IPS DF 6.9 (cell line): ENCODE measurements at regions not wholly inside any gene's neighbourhood (a gene's known extent, or its start where the extent isn't known, plus 50 kb on each side); places are given as distances from the start of the nearest gene placed in this dataset.

ENCODE experiments used
- DNase-seq: peaks from one replicate; pipeline ENCODE4 v3.0.0-alpha.2; 2013; ENCODE audit warnings: low read depth, low spot score
- H3K27ac ChIP-seq: one replicate; pipeline ENCODE4 v1.5.1; 2013; ENCODE audit warnings: low read length, control low read depth
- H3K27me3 ChIP-seq: 2 replicates; pipeline ENCODE4 v1.6.1; 2013; ENCODE audit warnings: mild to moderate bottlenecking, low read length; ENCODE audit not compliant: control insufficient read depth, insufficient read depth
- H3K36me3 ChIP-seq: 2 replicates; pipeline ENCODE4 v1.6.1; 2013; ENCODE audit warnings: low read length; ENCODE audit not compliant: control insufficient read depth, insufficient read depth
- H3K4me1 ChIP-seq: 2 replicates; pipeline ENCODE4 v1.6.1; 2013; ENCODE audit warnings: low read length; ENCODE audit not compliant: control insufficient read depth, insufficient read depth
- H3K4me3 ChIP-seq: 2 replicates; pipeline ENCODE4 v1.5.1; 2013; ENCODE audit warnings: mild to moderate bottlenecking, low read length
- H3K9me3 ChIP-seq: 2 replicates; pipeline ENCODE4 v1.6.1; 2013; ENCODE audit warnings: low read length, inconsistent platforms; ENCODE audit not compliant: control insufficient read depth, insufficient read depth
- WGBS: extraction: QIAGEN DNeasy Blood & Tissue Kit; methylation state at CpG from one replicate; pipeline ENCODE4 v1.1.7; 2013; ENCODE audit warnings: mixed read lengths, missing lambda C conversion rate; ENCODE audit not compliant: insufficient read length, insufficient coverage; 5-methylcytosine and 5-hydroxymethylcytosine counted together

- H3K27me3 ChIP-seq, result no peaks in the 10 kb centered on the region
- no peaks in the 10 kb centered on the region for H3K9me3 ChIP-seq
- H3K4me3 ChIP-seq, result no peak overlapping the region
- H3K4me1 ChIP-seq, result no peaks in the 10 kb centered on the region
- no CpG with 5 or more reads among the region's 6 CpGs for WGBS
- no peak overlapping the region for H3K27ac ChIP-seq
- H3K36me3 ChIP-seq, result no peaks in the 10 kb centered on the region
- no peak for DNase-seq
Observed at GRCh38 chr12:27179400-27180214, 64.5 kb upstream of the STK38L start.

GRCh38 chr12:27180906-27181505, 63.1 kb upstream of the STK38L start:
- H3K4me3 ChIP-seq, result no peak overlapping the region
- H3K27ac ChIP-seq, result no peak overlapping the region
- no peaks in the 10 kb centered on the region for H3K4me1 ChIP-seq
- H3K9me3 ChIP-seq, result no peaks in the 10 kb centered on the region
- no peaks in the 10 kb centered on the region for H3K36me3 ChIP-seq
- H3K27me3 ChIP-seq, result no peaks in the 10 kb centered on the region
- no CpG with 5 or more reads among the region's 3 CpGs for WGBS
- DNase-seq, result no peak

DNA sequence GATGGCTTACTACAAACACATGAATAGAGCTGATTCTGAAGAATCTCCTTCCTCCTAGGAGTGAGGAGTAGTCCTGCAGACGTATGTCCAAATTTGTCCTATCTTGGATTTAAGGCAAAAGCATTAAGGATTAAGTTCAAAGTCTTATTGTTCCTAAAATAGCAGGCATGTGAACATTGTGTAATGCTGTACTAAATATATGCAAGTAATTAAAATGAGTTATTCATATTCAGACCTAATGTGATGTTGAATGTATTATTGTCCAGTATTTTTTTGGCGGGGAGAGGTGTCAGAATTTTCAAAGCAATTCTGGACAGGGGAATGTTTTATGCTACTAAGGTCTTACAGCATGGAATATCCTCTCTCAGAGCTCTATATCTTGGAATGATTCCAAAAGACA, 60.7 kb upstream of the STK38L start:
- WGBS, result no CpG with 5 or more reads among the region's 2 CpGs
- Histone ChIP-seq H3K4me1 (no peaks in the 10 kb centered on the region), H3K4me3 (no peak overlapping the region), H3K27ac (no peak overlapping the region), H3K36me3 (no peaks in the 10 kb centered on the region), H3K27me3 (no peaks in the 10 kb centered on the region), H3K9me3 (no peaks in the 10 kb centered on the region)
- no peak for DNase-seq

- Histone ChIP-seq H3K27ac (no peak overlapping the region), H3K27me3 (no peaks in the 10 kb centered on the region), H3K4me3 (no peak overlapping the region), H3K36me3 (no peaks in the 10 kb centered on the region), H3K4me1 (no peaks in the 10 kb centered on the region), H3K9me3 (no peaks in the 10 kb centered on the region)
- WGBS, result no CpG with 5 or more reads among the region's 4 CpGs
- no peak for DNase-seq
Observed at GRCh38 chr12:27185234-27186021, 58.7 kb upstream of the STK38L start.

DNA sequence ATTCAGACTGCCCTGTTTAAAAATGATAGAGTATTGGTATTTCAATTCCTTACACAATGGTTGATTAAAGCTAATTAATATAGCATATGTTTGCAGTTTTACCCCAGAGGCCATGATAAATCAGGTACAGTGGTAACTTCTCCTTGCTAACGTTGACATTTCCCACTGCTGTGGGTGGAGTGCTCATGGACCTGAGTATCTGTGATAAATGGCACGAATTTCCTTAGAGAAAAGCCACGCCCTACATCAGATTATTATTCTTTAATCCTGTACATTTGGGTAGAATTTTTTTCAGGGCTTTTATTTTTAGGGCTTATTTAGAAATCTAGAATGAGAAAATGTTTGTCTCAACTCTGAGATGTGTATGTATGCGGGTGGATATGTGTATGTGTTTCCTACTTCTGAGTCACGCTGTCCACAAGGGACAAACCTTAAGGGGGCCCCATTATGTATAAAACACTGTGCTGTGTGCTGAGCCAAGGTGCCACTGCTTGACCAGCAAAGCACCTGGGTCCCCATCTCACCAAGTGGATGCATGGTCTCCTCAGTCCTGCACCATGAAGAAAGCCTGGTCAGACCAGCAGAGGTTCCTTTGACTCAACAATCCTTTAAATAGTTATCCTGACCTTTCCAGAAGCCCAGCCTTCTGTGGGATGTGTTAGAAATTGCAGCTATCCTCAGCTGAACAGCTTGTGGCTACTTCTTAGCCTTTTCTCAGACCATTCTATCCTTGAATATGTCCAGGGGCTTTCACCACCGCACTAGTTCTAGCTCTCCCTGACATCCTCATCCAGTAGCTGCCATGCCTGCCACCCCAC, 57.9 kb upstream of the STK38L start:
- Histone ChIP-seq H3K27ac (no peak overlapping the region), H3K4me1 (no peaks in the 10 kb centered on the region), H3K27me3 (no peaks in the 10 kb centered on the region)

DNA sequence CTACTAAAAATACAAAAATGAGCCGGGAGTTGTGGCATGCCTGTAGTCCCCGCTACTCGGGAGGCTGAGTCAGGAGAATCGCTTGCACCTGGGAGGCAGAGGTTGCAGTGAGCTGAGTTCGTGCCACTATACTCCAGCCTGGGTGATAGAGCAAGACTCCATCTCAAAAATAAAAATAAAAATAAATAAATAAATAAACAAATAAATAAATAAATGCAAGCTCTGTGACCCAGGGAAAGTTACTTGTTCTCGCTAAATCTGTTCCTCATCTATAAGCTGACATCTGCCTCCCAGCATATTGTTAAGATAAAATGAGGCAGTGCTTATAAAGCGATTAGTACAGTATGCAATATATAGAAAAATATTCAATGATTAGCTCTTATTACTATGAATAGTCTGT, 56.4 kb upstream of the STK38L start:
- Histone ChIP-seq H3K9me3 (no peaks in the 10 kb centered on the region), H3K27ac (no peak overlapping the region), H3K36me3 (no peaks in the 10 kb centered on the region), H3K4me3 (no peak overlapping the region), H3K4me1 (no peaks in the 10 kb centered on the region), H3K27me3 (no peaks in the 10 kb centered on the region)
- DNase-seq, result no peak
- WGBS, result no CpG with 5 or more reads among the region's 7 CpGs

More for the DNA sequence above, 57.9 kb upstream of the STK38L start:
- H3K9me3 ChIP-seq, result no peaks in the 10 kb centered on the region
- no peaks in the 10 kb centered on the region for H3K36me3 ChIP-seq
- no peak overlapping the region for H3K4me3 ChIP-seq
- no peak for DNase-seq
- WGBS, result no CpG with 5 or more reads among the region's 6 CpGs

- Histone ChIP-seq H3K27ac (no peak overlapping the region), H3K9me3 (no peaks in the 10 kb centered on the region), H3K36me3 (no peaks in the 10 kb centered on the region), H3K4me3 (no peak overlapping the region), H3K27me3 (no peaks in the 10 kb centered on the region), H3K4me1 (no peaks in the 10 kb centered on the region)
- no CpG with 5 or more reads among the region's 2 CpGs for WGBS
- no peak for DNase-seq
Observed at GRCh38 chr12:27190761-27191160, 53.3 kb upstream of the STK38L start.

DNA sequence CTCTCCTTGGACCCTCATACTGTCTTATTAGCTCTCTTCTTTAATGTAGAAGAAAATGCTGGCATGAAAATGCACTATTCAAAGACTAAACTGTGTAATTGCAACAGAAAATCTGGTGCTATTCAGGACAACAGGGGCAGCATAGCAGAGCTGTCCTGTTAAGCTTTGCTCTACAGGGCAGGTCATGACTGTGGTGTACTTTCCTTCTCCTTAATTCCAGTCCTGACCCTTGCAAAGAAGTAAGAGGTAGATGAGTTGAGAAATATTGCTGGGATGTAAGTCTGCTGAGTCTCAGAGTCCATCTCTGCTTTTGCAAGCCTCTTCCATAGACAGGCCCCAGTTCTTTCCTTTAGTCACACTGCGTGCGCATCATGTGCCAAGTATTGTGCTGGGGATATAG, 52.6 kb upstream of the STK38L start:
- Histone ChIP-seq H3K36me3 (no peaks in the 10 kb centered on the region), H3K27ac (no peak overlapping the region), H3K4me1 (no peaks in the 10 kb centered on the region), H3K27me3 (no peaks in the 10 kb centered on the region), H3K9me3 (no peaks in the 10 kb centered on the region), H3K4me3 (no peak overlapping the region)
- WGBS, result no CpG with 5 or more reads among the region's 2 CpGs
- DNase-seq, result no peak

DNA sequence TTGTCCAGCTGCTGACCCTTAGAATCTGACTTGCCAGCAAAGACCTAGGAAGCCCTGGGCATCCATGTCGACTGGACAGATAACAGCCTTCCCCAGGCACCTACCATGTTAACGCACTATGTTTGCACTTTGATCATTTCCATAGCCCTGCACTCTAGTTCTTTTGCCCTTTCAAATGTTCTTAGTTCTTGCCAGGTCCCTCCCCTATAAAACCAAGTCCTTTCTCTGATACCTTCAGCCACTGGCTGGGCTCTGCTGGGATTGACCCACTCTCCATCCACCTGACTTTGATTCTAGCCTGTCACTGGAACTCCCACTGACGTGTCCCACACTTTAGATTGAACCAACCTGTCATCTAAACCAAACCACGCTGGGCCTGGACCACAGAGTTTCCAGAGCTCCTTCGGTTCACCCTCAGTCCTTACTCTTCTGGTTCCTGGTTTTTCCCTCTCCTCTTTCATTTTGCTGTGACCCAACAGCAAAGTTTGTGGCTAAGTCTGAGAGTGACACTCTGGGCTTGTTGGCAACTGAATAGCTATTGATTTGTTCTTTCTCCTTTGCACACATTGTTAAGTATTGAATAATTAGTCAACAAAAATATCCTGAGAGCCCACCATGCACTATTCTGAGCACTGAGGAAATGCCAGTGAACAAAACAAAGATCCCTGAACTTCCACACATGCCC, 51.8 kb upstream of the STK38L start:
- no peaks in the 10 kb centered on the region for H3K27me3 ChIP-seq
- no peaks in the 10 kb centered on the region for H3K9me3 ChIP-seq
- H3K4me1 ChIP-seq, result no peaks in the 10 kb centered on the region
- DNase-seq, result no peak
- no peak overlapping the region for H3K27ac ChIP-seq
- WGBS, result no CpG with 5 or more reads among the region's 5 CpGs
- H3K4me3 ChIP-seq, result no peak overlapping the region
- no peaks in the 10 kb centered on the region for H3K36me3 ChIP-seq
